ENCODE measurements at regions not wholly inside any gene's neighbourhood (a gene's known extent, or its start where the extent isn't known, plus 50 kb on each side); places are given as distances from the start of the nearest gene placed in this dataset.

DNA sequence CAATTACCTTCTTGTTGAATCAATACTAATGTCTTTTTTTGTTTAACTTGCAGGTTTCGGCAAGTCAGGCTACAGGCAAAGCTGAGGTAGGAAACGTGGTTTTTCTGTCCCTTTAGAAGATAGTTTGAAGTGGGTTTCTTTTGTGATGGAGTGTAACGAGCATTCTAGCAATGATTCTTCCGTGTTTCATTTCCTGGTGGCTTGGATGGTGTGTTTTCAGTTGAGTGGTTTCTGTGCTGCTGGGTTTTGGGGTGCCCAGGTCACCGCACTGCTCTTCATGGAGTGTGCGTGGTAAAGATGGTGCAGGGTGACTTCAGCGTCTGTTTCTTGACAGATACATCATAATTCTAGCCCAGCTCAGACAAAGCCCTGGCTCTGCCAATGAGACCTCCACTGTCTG lies 769.7 kb upstream of the EEF2KMT start:
- Histone ChIP-seq H3K36me3 (no peaks in the 10 kb centered on the region), H3K4me1 (replicated peaks) (no peaks in the 10 kb centered on the region), H3K27ac (no peak overlapping the region), H3K9me3 (no peaks in the 10 kb centered on the region), H3K4me3 (no peak overlapping the region), H3K27me3 (replicated peaks; ENCODE audit: insufficient read depth) (no peaks in the 10 kb centered on the region)
- WGBS, result 55% methylated on average over 7 of the region's 7 CpGs
- TF ChIP-seq, protein P1, sequence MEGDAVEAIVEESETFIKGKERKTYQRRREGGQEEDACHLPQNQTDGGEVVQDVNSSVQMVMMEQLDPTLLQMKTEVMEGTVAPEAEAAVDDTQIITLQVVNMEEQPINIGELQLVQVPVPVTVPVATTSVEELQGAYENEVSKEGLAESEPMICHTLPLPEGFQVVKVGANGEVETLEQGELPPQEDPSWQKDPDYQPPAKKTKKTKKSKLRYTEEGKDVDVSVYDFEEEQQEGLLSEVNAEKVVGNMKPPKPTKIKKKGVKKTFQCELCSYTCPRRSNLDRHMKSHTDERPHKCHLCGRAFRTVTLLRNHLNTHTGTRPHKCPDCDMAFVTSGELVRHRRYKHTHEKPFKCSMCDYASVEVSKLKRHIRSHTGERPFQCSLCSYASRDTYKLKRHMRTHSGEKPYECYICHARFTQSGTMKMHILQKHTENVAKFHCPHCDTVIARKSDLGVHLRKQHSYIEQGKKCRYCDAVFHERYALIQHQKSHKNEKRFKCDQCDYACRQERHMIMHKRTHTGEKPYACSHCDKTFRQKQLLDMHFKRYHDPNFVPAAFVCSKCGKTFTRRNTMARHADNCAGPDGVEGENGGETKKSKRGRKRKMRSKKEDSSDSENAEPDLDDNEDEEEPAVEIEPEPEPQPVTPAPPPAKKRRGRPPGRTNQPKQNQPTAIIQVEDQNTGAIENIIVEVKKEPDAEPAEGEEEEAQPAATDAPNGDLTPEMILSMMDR (IDR thresholded peaks at IDR 0.05), result no peak
- TF ChIP-seq POLR2A (IDR thresholded peaks at IDR 0.05) (no peak), POLR2AphosphoS5 (IDR thresholded peaks at IDR 0.05) (no peak)
- intact Hi-C loops (cut with DNase I), result no loop called here
- DNase-seq (ENCODE audit: low spot score), result no peak

DNA sequence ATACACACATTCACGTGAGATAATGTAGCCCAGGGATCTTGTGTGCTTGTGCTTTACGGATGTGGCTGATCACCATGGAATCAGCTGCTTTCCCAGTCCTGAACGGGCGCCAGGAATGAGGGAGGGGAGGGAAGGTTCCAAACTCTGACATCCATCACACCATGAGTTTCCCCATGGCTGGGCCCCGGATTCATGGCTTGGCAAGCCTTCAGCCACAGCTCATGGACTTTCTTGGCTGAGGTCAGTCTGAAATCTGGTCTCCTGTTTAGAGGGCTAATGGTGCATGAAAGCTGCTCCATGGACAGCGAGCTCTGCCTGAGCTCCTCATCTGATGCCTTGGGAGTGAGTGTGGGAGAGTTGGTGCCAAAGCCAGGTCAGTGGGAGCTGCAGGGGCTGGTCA lies 767.6 kb upstream of the EEF2KMT start:
- no peaks in the 10 kb centered on the region for H3K4me1 ChIP-seq (replicated peaks)
- H3K9me3 ChIP-seq, result no peaks in the 10 kb centered on the region
- TF ChIP-seq POLR2A (IDR thresholded peaks at IDR 0.05) (no peak), POLR2AphosphoS5 (IDR thresholded peaks at IDR 0.05) (no peak)
- TF ChIP-seq, protein P1 (IDR thresholded peaks at IDR 0.05), result no peak
- no peaks in the 10 kb centered on the region for H3K36me3 ChIP-seq
- H3K27ac ChIP-seq, result no peak overlapping the region
- no peaks in the 10 kb centered on the region for H3K27me3 ChIP-seq (replicated peaks; ENCODE audit: insufficient read depth)
- no peak for DNase-seq (ENCODE audit: low spot score)
- WGBS, result 67% methylated on average over 6 of the region's 6 CpGs
- intact Hi-C loops (cut with DNase I), result no loop called here
- H3K4me3 ChIP-seq, result no peak overlapping the region

DNA sequence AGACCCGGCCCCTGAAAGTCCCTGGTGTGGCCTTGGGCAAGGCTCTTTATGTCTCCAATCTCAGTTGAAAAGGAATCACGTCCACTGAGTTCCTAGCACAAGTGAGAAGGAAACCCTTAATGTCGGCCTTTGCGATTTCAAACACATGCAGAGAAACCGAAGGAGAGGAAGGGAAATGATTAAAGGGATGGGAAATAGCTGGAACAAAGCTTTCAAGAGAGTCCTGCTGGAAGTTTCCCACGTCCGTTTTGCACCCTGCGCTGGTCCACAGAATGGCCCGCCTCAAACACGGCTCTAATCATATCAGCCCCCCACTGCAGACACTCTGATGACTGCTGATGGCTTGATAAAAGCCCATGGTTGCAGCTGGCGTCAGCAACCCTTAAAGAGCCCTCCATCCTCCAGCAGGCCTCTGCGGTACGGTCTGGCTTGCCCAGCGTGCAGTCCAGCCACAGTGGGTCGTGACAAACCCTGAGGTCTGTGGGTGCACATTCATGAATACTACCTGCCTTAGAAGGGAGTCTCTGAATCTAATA lies 765.5 kb upstream of the EEF2KMT start:
- no peak for TF ChIP-seq POLR2A (IDR thresholded peaks at IDR 0.05)
- TF ChIP-seq, protein P1 (IDR thresholded peaks at IDR 0.05), result no peak
- no peak for TF ChIP-seq POLR2AphosphoS5 (IDR thresholded peaks at IDR 0.05)
- Histone ChIP-seq H3K36me3 (no peaks in the 10 kb centered on the region), H3K27me3 (replicated peaks; ENCODE audit: insufficient read depth) (no peaks in the 10 kb centered on the region), H3K4me1 (replicated peaks) (no peaks in the 10 kb centered on the region), H3K27ac (no peak overlapping the region), H3K9me3 (no peaks in the 10 kb centered on the region), H3K4me3 (no peak overlapping the region)
- intact Hi-C loops (cut with DNase I), result no loop called here
- DNase-seq (ENCODE audit: low spot score), result no peak
- WGBS, result 53% methylated on average over 15 of the region's 15 CpGs

DNA sequence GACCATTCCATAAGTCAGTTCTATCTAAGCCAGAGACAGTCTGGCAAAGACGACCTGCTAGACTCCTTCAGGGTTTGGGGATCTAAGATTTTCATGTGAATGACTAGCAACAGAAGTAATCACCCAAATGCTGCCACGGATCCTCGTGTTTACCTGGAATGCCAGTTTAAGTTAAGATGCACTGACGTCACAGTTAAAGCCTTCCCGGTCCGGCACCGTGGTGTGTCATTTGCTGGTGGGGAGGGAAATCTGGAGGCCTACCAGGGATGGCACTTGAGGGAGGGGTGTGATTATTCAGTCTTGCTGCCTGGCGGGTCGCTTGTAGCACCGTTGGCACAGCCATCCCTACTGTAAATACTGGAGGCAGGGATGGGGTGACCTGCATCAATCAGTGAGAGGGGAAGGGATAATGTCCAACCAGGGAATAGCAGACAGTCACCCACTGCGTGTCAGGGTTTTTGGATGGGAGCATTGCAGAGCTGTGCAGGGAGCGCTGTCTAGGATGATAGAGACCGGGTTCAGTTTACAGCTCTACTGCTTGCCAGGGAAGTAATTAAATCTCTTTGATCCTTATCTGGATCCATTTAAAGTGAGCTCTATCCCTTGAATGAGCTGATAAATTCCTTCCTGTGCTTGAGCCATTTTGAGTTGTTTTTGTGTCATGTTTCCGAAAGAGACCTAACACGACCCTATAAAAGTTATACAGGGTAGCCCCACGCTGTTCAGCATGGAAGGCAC lies 764.7 kb upstream of the EEF2KMT start:
- H3K4me1 ChIP-seq (replicated peaks), result no peaks in the 10 kb centered on the region
- no peak overlapping the region for H3K4me3 ChIP-seq
- DNase-seq (ENCODE audit: low spot score), result no peak
- H3K27me3 ChIP-seq (replicated peaks; ENCODE audit: insufficient read depth), result no peaks in the 10 kb centered on the region
- TF ChIP-seq POLR2A (IDR thresholded peaks at IDR 0.05), result no peak
- TF ChIP-seq POLR2AphosphoS5 (IDR thresholded peaks at IDR 0.05), result no peak
- TF ChIP-seq, protein P1 (IDR thresholded peaks at IDR 0.05), result no peak
- no peaks in the 10 kb centered on the region for H3K9me3 ChIP-seq
- H3K27ac ChIP-seq, result no peak overlapping the region
- 16% methylated on average over 16 of the region's 16 CpGs for WGBS
- intact Hi-C loops (cut with DNase I), result no loop called here
- no peaks in the 10 kb centered on the region for H3K36me3 ChIP-seq

DNA sequence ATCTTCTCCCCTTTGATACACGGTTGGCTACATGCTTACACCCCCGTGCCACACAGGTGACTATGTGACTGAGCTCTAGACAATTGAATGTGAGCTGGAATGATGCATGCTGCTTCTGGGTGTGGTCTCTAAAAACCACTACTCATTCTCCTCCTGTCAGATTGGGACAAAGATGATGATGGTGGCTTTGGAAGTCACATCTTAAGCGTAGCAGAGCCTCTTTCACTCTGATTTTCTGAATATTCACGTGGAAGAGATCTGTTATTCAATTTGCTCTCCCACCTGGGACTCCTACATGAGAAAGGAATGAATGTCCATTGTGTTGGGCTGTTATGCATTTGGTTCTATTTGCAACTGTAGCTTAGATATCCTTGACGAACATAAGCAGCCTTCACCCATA lies 763.6 kb upstream of the EEF2KMT start:
- no peaks in the 10 kb centered on the region for H3K9me3 ChIP-seq
- H3K4me3 ChIP-seq, result no peak overlapping the region
- WGBS, result 62% methylated on average over 5 of the region's 5 CpGs

More for the DNA sequence above, 763.6 kb upstream of the EEF2KMT start:
- H3K27me3 ChIP-seq (replicated peaks; ENCODE audit: insufficient read depth), result no peaks in the 10 kb centered on the region
- TF ChIP-seq, protein P1 (IDR thresholded peaks at IDR 0.05), result no peak
- TF ChIP-seq POLR2A (IDR thresholded peaks at IDR 0.05) (no peak), POLR2AphosphoS5 (IDR thresholded peaks at IDR 0.05) (no peak)
- intact Hi-C loops (cut with DNase I), result no loop called here
- H3K27ac ChIP-seq, result no peak overlapping the region
- no peaks in the 10 kb centered on the region for H3K36me3 ChIP-seq
- H3K4me1 ChIP-seq (replicated peaks), result no peaks in the 10 kb centered on the region
- no peak for DNase-seq (ENCODE audit: low spot score)
